NB4 (cell line): ENCODE measurements at regions not wholly inside any gene's neighbourhood (a gene's known extent, or its start where the extent isn't known, plus 50 kb on each side); places are given as distances from the start of the nearest gene placed in this dataset.

Source experiments
- CTCF ChIP-seq: IDR thresholded peaks from one replicate; pipeline ENCODE4 v1.5.1; 2012; ENCODE audit warnings: low read depth, low read length
- MAX ChIP-seq: IDR thresholded peaks from 2 replicates; pipeline ENCODE4 v1.6.1; 2011; ENCODE audit warnings: low read depth, low read length
- POLR2A ChIP-seq: IDR thresholded peaks from 2 replicates; pipeline ENCODE4 v1.6.1; 2011; ENCODE audit warnings: mild to moderate bottlenecking; ENCODE audit not compliant: insufficient read length; ENCODE audit errors: extremely low read depth

GRCh38 chr16:73697336-73697735 lies 599.3 kb upstream of the PSMD7 start:
- TF ChIP-seq CTCF, result no peak
- TF ChIP-seq MAX, result no peak
- TF ChIP-seq POLR2A, result no peak
